Neural cell (in vitro differentiated cells): ENCODE measurements at regions not wholly inside any gene's neighbourhood (a gene's known extent, or its start where the extent isn't known, plus 50 kb on each side); places are given as distances from the start of the nearest gene placed in this dataset.

Experiments
- H2AFZ ChIP-seq: fragments of 200-600, 300-800 bp; sonication (generic), shearing (Covaris generic); 2 replicates; pipeline ENCODE4 v1.6.0; 2014; ENCODE audit warnings: low read depth, mild to moderate bottlenecking, antibody characterized with exemption, low read length, moderate library complexity
- H3F3A ChIP-seq: fragments of 200-600 bp; shearing (Covaris generic); 2 replicates; pipeline ENCODE4 v1.6.1; 2016; ENCODE audit warnings: mild to moderate bottlenecking, moderate library complexity, mixed read lengths, antibody characterized with exemption, low read length; ENCODE audit not compliant: insufficient read depth, poor library complexity, severe bottlenecking
- H3K27ac ChIP-seq: fragments of 200-600, 300-800 bp; sonication (generic), shearing (Covaris generic); 2 replicates; pipeline ENCODE4 v1.5.1; 2014; ENCODE audit warnings: mild to moderate bottlenecking, low read length, moderate library complexity
- H3K27me3 ChIP-seq: fragments of 300-800, 200-600 bp; sonication (generic), shearing (Covaris generic); 2 replicates; pipeline ENCODE4 v1.6.0; 2014; ENCODE audit warnings: mild to moderate bottlenecking, low read depth, low read length, moderate library complexity; ENCODE audit not compliant: insufficient read depth
- H3K36me3 ChIP-seq: fragments of 300-800, 200-600 bp; sonication (generic), shearing (Covaris generic); 2 replicates; pipeline ENCODE4 v1.5.1; 2014; ENCODE audit warnings: mild to moderate bottlenecking, antibody characterized with exemption, low read length, moderate library complexity; ENCODE audit not compliant: insufficient read depth
- H3K4me2 ChIP-seq: fragments of 300-800, 200-600 bp; sonication (generic), shearing (Covaris generic); 2 replicates; pipeline ENCODE4 v1.6.0; 2014; ENCODE audit warnings: mild to moderate bottlenecking, low read length
- H3K4me3 ChIP-seq: fragments of 300-800, 200-600 bp; sonication (generic), shearing (Covaris generic); 2 replicates; pipeline ENCODE4 v1.5.1; 2014; ENCODE audit warnings: mild to moderate bottlenecking, low read length, moderate library complexity
- H3K79me2 ChIP-seq: fragments of 200-600 bp; shearing (Covaris generic); replicated peaks from 2 replicates; pipeline ENCODE4 v1.6.0; 2014; ENCODE audit warnings: mild to moderate bottlenecking, low read length, moderate library complexity; ENCODE audit not compliant: insufficient read depth
- H3K9ac ChIP-seq: fragments of 300-800, 200-600 bp; sonication (generic), shearing (Covaris generic); 2 replicates; pipeline ENCODE4 v1.6.1; 2016; ENCODE audit warnings: mild to moderate bottlenecking, low read length, mixed read lengths
- H3K9me2 ChIP-seq: fragments of 200-600 bp; shearing (Covaris generic); 2 replicates; pipeline ENCODE4 v1.6.1; 2016; ENCODE audit warnings: mild to moderate bottlenecking, low read length, mixed read lengths; ENCODE audit not compliant: insufficient read depth
- H3K9me3 ChIP-seq: fragments of 200-600, 300-800 bp; sonication (generic), shearing (Covaris generic); 2 replicates; pipeline ENCODE4 v1.6.1; 2016; ENCODE audit warnings: mild to moderate bottlenecking, mixed run types, low read length, moderate library complexity, mixed read lengths
- H4K20me1 ChIP-seq: fragments of 200-600 bp; shearing (Covaris generic); 2 replicates; pipeline ENCODE4 v1.6.1; 2016; ENCODE audit warnings: mild to moderate bottlenecking, mixed run types; ENCODE audit not compliant: insufficient read depth
- EP300 ChIP-seq: fragments of 450-650 bp; conservative IDR thresholded peaks from 2 replicates; pipeline ENCODE4 v1.6.1; 2014; ENCODE audit warnings: antibody characterized with exemption, mild to moderate bottlenecking, moderate library complexity; ENCODE audit not compliant: poor library complexity, severe bottlenecking
- EZH2 ChIP-seq: fragments of 200-600, 300-800 bp; shearing (Covaris generic), sonication (generic); IDR thresholded peaks from 2 replicates; pipeline ENCODE4 v1.6.1; 2014; ENCODE audit warnings: antibody characterized with exemption, low read length, borderline replicate concordance, mild to moderate bottlenecking; ENCODE audit not compliant: insufficient read depth, poor library complexity, severe bottlenecking
- MXI1 ChIP-seq: fragments of 450-650 bp; conservative IDR thresholded peaks from 2 replicates; pipeline ENCODE4 v1.6.1; 2014; ENCODE audit warnings: antibody characterized with exemption, mild to moderate bottlenecking; ENCODE audit not compliant: poor library complexity, severe bottlenecking
- POLR2AphosphoS5 ChIP-seq: IDR thresholded peaks from 2 replicates; pipeline ENCODE4 v1.6.1; 2012
- RAD21 ChIP-seq: fragments of 450-650 bp; conservative IDR thresholded peaks from 2 replicates; pipeline ENCODE4 v1.6.1; 2014; ENCODE audit warnings: antibody characterized with exemption, mild to moderate bottlenecking, moderate library complexity
- SMC3 ChIP-seq: fragments of 450-650 bp; conservative IDR thresholded peaks from 2 replicates; pipeline ENCODE4 v1.6.1; 2014; ENCODE audit warnings: antibody characterized with exemption, mild to moderate bottlenecking, moderate library complexity; ENCODE audit not compliant: poor library complexity
- TAF1 ChIP-seq: IDR thresholded peaks from 2 replicates; pipeline ENCODE4 v1.6.1; 2012; ENCODE audit warnings: low read depth
- TF ChIP-seq, protein P1 (sequence below): fragments of 450-650 bp; IDR thresholded peaks from 2 replicates; pipeline ENCODE4 v1.5.1; 2014; ENCODE audit warnings: antibody characterized with exemption, mild to moderate bottlenecking, moderate library complexity; ENCODE audit not compliant: poor library complexity, severe bottlenecking
- TF ChIP-seq, protein P2 (sequence below): IDR thresholded peaks from 2 replicates; pipeline ENCODE4 v1.6.1; 2012; ENCODE audit warnings: borderline replicate concordance

DNA sequence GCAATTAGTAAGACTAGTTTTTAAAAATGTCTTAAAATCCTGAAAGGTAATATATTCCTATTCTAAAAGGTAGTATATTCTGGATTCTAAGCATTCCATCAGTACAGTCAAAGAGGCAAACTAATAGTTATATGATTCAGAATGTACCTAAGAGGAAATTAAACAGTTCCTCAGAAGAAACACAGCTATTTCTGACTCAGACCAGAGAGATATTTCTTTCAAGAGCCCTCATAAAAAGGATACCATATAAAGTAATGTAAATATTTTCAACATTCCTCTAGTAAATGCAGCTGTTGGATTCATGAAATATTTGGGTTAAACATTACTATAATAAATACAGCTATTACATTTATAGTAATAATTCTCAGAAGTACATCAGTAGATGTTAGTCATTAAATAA, 358.3 kb downstream of the MAGEB5 start:
- no peak for TF ChIP-seq POLR2AphosphoS5
- no peak for TF ChIP-seq RAD21
- no peak for TF ChIP-seq TAF1
- TF ChIP-seq EP300 = no peak
- TF ChIP-seq SMC3 = no peak
- TF ChIP-seq, protein P1, sequence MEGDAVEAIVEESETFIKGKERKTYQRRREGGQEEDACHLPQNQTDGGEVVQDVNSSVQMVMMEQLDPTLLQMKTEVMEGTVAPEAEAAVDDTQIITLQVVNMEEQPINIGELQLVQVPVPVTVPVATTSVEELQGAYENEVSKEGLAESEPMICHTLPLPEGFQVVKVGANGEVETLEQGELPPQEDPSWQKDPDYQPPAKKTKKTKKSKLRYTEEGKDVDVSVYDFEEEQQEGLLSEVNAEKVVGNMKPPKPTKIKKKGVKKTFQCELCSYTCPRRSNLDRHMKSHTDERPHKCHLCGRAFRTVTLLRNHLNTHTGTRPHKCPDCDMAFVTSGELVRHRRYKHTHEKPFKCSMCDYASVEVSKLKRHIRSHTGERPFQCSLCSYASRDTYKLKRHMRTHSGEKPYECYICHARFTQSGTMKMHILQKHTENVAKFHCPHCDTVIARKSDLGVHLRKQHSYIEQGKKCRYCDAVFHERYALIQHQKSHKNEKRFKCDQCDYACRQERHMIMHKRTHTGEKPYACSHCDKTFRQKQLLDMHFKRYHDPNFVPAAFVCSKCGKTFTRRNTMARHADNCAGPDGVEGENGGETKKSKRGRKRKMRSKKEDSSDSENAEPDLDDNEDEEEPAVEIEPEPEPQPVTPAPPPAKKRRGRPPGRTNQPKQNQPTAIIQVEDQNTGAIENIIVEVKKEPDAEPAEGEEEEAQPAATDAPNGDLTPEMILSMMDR = no peak
- TF ChIP-seq MXI1 = no peak
- no peak for TF ChIP-seq EZH2
- TF ChIP-seq, protein P2, sequence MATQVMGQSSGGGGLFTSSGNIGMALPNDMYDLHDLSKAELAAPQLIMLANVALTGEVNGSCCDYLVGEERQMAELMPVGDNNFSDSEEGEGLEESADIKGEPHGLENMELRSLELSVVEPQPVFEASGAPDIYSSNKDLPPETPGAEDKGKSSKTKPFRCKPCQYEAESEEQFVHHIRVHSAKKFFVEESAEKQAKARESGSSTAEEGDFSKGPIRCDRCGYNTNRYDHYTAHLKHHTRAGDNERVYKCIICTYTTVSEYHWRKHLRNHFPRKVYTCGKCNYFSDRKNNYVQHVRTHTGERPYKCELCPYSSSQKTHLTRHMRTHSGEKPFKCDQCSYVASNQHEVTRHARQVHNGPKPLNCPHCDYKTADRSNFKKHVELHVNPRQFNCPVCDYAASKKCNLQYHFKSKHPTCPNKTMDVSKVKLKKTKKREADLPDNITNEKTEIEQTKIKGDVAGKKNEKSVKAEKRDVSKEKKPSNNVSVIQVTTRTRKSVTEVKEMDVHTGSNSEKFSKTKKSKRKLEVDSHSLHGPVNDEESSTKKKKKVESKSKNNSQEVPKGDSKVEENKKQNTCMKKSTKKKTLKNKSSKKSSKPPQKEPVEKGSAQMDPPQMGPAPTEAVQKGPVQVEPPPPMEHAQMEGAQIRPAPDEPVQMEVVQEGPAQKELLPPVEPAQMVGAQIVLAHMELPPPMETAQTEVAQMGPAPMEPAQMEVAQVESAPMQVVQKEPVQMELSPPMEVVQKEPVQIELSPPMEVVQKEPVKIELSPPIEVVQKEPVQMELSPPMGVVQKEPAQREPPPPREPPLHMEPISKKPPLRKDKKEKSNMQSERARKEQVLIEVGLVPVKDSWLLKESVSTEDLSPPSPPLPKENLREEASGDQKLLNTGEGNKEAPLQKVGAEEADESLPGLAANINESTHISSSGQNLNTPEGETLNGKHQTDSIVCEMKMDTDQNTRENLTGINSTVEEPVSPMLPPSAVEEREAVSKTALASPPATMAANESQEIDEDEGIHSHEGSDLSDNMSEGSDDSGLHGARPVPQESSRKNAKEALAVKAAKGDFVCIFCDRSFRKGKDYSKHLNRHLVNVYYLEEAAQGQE = no peak
- Histone ChIP-seq H3K9me3 (no peaks in the 10 kb centered on the region), H3F3A (no peaks in the 10 kb centered on the region), H3K9ac (no peak overlapping the region), H3K27me3 (no peaks in the 10 kb centered on the region), H3K36me3 (no peaks in the 10 kb centered on the region), H3K4me2 (no peak overlapping the region), H2AFZ (no peak overlapping the region), H3K9me2 (no peaks in the 10 kb centered on the region), H3K27ac (no peak overlapping the region), H3K79me2 (no peaks in the 10 kb centered on the region), H3K4me3 (no peak overlapping the region), H4K20me1 (no peaks in the 10 kb centered on the region)

DNA sequence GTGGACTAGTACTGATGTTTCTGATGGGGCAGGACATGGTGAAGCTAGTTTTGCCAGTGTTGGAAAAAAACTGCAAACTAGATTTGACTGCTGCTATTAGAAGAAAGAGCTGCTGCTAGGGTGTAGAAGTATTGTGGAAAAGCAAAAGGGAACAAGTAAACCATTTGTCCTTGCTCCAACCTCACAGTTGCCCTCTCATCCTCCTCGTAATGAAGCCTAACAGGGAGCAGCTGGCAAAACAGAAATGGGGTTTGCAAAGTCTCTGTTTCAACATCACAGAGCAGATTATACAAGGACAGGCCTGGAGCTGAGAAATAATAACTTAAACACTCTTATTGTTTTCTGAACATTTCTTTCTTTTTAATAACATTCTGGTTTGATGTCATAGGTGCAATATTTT, 346.2 kb downstream of the MAGEB5 start:
- Histone ChIP-seq H3K27ac (no peak overlapping the region), H3K79me2 (no peaks in the 10 kb centered on the region), H3K36me3 (no peaks in the 10 kb centered on the region), H3K9me3 (no peaks in the 10 kb centered on the region), H3F3A (no peaks in the 10 kb centered on the region), H3K9ac (no peak overlapping the region), H3K27me3 (no peaks in the 10 kb centered on the region), H3K9me2 (no peaks in the 10 kb centered on the region), H3K4me3 (no peak overlapping the region), H4K20me1 (no peaks in the 10 kb centered on the region), H3K4me2 (no peak overlapping the region), H2AFZ (no peak overlapping the region)
- no peak for TF ChIP-seq EZH2
- no peak for TF ChIP-seq MXI1
- TF ChIP-seq, protein P1 = no peak
- no peak for TF ChIP-seq EP300
- TF ChIP-seq, protein P2 = no peak
- TF ChIP-seq POLR2AphosphoS5 = no peak
- no peak for TF ChIP-seq RAD21
- no peak for TF ChIP-seq TAF1
- no peak for TF ChIP-seq SMC3
